ENCODE measurements at regions not wholly inside any gene's neighbourhood (a gene's known extent, or its start where the extent isn't known, plus 50 kb on each side); places are given as distances from the start of the nearest gene placed in this dataset.
"Not testable (repeated sequence)": the region's sequence is repeated elsewhere in the genome, so short reads cannot be mapped to it uniquely, and the experiment has no call there.

DNA sequence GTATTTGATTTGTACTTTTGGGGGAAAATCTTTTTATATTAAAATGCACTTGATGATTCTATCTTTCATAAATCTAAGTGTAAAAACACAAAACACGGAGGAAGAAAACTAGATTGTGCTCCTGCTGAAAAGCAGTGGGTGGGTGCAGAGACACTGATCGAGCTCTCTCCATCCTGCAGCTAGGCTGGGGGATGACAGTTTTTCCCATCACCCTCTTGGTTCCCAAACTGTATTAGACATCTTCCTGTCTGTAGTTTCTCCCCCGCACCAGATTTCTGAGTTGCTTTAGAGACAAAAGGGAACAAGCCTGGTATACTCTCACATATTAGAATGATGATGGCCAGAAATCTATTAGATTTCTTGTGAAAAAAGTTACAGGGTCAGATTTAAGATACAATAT is 99.6 kb downstream of the FAM114A2 start:
- no peak for DNase-seq

DNA sequence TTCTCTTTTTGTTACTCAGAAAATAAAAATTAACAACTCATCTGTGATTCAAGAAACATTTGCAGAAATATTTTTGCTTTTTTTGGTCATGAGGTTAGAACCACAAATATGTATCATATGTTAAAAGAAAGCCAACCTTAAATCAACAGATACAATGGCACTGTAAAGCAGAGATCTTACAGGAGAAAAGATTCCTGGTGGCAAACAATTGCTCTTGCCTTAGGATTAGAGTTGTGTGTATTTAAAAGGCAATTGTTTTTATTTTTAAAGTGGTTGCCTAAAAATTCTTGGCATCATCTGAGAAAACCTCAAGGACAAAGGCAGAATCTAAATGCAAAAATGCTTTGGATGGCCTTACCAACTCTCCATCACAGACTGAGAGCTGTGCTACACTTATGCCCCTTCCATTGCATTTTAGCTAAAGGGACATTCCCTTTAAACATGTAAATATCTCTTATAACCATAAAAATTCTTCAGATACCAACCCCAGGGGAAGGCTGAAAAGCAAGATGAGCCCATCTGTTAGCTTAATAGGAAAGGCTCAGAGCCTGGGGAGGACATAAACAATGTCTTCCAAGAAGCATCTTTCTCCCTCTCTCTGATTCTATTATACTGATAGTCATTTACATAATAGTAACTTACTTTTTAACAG is 100.4 kb downstream of the FAM114A2 start:
- no peak for DNase-seq

- DNase-seq: no peak
Measured at GRCh38 chr5:153937661-153938060, 101.0 kb downstream of the FAM114A2 start.

- DNase-seq: not testable (repeated sequence)
Measured at GRCh38 chr5:153935151-153935550, 103.6 kb downstream of the FAM114A2 start.

DNA sequence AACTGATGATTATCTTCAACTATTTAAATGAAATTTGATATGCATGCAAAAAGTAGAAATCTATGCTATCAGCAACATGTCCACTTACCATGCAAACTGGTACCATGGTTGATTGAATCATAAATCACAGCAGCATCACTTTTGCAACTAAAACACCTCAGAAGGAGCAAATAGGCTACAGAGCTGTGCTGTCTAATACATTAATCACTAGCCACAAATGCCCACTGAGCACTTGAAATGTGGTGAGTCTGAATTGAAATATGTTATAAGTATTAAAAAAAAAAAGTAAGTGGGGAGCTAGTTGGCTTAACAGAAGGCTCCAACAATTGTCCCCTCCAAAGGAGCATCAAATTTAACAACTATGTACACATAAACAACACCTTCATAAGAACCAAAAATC is 112.5 kb downstream of the FAM114A2 start:
- DNase-seq: no peak

- no peak for DNase-seq
Measured at GRCh38 chr5:153919161-153919560, 119.5 kb downstream of the FAM114A2 start.

DNA sequence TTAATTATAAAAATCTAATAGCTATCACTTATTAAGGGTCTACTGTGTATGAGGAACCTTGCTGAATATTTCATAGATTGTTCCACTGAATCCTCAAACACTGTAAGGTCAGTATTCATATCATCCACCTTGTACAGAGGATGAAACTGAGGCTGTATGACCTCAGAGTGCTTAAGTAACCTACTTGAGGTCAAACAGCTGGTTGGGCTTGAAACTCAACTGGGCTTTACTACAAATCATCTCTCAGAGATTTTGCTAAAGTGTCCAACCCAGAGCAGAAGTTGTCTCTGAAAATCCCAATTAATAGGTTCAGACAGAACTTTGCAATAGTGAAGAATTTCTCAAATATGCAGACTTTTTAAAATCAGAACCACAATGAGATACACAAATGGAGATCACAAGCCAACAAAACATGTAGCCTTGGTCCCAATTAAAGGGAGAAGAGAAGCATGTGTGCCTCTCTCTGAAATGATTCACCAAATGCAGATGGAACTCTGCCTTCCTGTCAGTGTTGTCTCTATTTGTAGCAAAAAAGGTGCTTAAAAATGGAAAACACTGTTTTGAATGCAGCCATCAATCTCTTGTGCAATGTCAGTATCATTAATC is 131.4 kb downstream of the FAM114A2 start:
- no peak for DNase-seq

DNA sequence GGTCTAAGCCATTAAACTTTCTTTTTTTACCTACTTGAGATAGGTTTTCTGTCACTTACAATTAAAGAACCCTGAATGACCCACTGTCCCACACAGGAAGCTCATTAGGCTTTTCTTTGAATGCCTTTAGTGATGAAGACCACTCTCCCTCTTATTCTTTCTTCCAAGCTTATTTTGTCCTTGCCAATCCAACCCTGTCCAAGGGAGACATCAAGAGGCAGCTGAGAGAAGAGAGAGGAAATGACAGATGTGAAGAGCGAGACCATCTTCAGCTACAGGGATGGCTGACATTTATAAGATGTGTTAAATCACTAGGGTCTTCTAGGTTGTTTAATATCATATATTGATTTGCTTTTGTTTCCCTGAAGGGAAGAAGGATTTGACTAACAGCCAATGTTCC is 133.5 kb downstream of the FAM114A2 start:
- DNase-seq: no peak

DNA sequence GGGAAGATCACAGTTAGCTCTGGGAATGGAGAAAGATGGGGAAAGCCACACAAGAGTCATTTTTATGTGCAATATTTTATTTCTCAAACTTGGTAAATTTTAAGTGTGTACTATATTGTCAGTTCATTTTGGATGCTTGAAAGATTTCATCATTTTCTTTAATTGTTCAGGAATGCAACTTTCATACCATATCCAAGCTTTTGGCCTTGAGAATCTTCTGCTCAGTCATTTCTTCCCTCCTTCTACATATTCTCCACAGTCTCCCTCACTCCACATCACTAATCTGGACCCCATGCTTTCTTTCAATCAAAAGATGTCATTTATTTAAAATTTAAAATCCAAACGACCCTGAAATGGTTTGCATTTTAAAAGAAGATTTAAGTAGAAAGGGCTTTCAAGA is 135.4 kb downstream of the FAM114A2 start:
- no peak for DNase-seq

GRCh38 chr5:153902016-153902415 is 136.7 kb downstream of the FAM114A2 start:
- DNase-seq: no peak

- DNase-seq: no peak
Measured at GRCh38 chr5:153901449-153901848, 137.3 kb downstream of the FAM114A2 start.

GRCh38 chr5:153900703-153901395 is 137.9 kb downstream of the FAM114A2 start:
- no peak for DNase-seq

GRCh38 chr5:153899746-153900145 is 139.0 kb downstream of the FAM114A2 start:
- no peak for DNase-seq

GRCh38 chr5:153896701-153897100 is 142.0 kb downstream of the FAM114A2 start:
- peak; percentile 27 for DNase-seq

DNA sequence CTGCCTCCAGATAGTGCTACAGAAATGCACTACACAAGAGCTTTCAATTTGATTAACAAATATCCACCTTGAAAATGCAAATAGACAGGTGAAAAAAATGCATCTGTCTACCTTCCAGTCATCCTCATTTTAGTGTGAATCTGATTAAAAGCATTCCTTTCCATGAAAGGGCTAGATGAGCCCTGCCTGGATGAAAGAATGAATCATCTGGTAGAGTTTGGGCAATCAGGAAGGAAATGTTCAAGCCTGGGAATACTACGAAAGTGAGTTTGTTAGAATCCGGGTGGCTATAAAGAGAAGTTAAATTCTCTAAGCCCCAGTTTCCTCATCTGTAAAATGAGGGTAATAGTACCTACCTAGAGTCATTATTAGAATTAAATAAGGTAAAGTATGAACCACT is 142.6 kb downstream of the FAM114A2 start:
- no peak for DNase-seq

DNA sequence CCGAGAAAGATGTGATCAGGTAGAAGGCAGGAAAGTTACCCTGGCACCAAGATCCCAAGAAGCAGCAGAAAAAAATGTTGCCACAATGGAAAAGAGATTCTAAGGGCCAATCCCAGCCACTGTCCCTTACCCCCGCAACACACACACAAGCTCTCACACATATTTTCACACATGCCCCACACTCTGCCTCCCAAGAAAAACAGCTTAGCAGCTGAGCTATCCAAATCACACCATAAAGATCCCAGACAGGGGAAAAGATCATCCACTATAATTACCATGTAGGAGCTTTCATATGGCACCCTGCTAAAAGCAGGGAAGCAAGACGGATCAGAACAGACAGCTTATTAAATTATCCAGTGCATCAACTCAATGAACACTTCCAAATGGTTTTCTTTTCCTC is 143.4 kb downstream of the FAM114A2 start:
- no peak for DNase-seq

DNA sequence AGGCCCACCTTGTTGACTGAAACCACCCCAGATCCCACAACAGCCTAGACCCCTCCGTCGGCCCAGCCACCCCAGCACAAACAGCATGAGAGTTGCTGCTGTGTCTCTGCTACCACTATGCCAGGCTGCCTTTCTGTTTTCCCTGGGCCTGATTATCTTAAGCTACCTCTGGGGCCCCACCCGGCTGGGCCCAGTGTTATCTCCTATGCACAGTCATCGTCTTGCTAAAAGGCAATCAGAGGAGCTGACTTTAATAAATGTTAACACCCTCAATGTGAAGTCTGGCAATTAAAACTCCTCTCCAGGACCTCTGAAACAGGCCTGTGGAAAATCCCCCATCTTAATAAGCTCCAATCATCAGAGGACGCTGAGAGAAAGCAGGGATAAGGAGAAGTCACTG is 144.9 kb downstream of the FAM114A2 start:
- DNase-seq: no peak

- DNase-seq: no peak
Measured at GRCh38 chr5:153891394-153891793, 147.3 kb downstream of the FAM114A2 start.

- no peak for DNase-seq
Measured at GRCh38 chr5:153888781-153889180, 149.9 kb downstream of the FAM114A2 start.

DNA sequence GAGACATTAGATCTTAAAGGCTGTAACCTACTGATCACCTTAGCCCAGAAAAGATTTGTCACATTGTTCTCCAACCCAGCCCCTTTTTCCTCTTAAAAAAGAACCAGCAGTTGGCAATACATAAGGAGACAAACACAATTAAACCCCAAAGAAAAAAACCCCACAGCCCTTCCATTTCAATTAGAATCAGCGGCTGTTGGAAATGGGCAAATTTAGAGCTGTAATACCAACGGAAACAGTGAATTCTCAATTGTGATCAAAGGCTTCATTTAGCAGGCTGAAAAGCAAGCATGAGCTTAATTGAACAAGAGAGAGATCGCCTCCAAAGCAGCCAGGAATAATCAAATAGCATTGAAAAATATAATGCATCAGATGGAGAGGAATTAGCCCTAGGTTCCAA is 153.6 kb downstream of the FAM114A2 start:
- no peak for DNase-seq

DNA sequence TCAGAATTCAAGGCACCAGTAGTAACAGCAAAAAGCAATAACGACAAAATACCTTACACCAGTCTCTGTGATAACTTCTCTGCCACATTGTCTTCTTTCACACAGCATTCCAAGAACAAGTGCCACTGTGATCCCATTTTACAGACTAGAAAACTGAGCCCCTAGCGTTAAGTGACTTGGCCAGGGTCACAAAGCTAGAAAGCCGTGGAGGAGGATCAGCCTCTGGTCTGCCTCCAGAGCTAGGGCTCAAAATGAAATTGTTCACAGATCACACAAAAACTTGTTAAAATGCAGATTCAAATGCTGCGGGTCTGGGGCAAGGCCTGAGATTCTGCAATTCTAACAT is 154.1 kb downstream of the FAM114A2 start:
- DNase-seq: no peak

DNA sequence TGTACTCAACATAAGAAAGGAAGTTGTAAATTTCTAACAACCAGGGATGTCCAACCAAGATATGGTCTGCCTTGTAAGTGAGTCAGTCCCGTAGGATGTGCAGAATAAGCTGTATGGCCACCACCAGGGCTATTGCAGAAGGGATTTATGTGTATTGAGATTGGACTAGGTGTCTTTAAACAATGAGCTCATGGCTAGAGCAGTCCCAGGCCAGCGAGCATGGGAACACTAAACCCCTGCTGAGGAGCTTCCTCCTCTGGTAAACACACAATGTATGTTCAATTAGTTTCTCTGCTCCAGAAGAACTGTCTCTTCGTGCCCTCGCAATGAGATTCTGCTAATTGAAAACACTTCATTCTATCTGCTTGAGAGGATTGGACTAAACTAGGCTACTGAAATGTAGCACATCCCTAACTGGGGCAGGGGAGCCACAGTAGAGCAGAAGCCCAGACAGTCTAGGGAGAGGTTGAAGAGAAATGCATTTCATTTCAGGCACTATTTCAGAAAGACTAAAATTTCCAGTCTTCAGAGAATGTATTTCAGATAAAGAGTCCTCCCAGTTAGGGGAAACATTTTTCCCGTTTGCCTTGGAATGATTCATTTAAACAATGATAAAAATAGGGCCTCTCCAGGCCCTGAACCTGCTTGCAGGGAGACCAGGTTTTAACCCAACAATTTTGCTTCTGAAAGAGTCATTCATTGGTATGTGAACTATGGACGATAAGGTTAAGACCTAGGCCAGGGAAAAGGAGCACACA is 154.7 kb downstream of the FAM114A2 start:
- no peak for DNase-seq

GRCh38 chr5:153881687-153882086 is 157.0 kb downstream of the FAM114A2 start:
- no peak for DNase-seq

All from left kidney (tissue), 1 donor.